Fibroblast of lung (primary cell): ENCODE measurements at regions not wholly inside any gene's neighbourhood (a gene's known extent, or its start where the extent isn't known, plus 50 kb on each side); places are given as distances from the start of the nearest gene placed in this dataset.

Experiments used
- DNase-seq, 2 donors: peaks; one replicate each; pipeline versions ENCODE4 v3.0.0 to v3.0.0-alpha.2; 2010; ENCODE audit warnings: low read depth in 2 of 2
- H2AFZ ChIP-seq: 2 replicates; pipeline ENCODE4 v1.5.1; 2012; ENCODE audit warnings: low read length, control low read depth, inconsistent platforms
- H3K27ac ChIP-seq: 2 replicates; pipeline ENCODE4 v1.5.1; 2011; ENCODE audit warnings: low read length, control low read depth; ENCODE audit not compliant: insufficient read depth
- H3K27me3 ChIP-seq: 2 replicates; pipeline ENCODE4 v1.5.1; 2011; ENCODE audit warnings: mild to moderate bottlenecking, low read length; ENCODE audit not compliant: control insufficient read depth, insufficient read depth
- H3K36me3 ChIP-seq: 2 replicates; pipeline ENCODE4 v1.5.1; 2011; ENCODE audit warnings: low read length; ENCODE audit not compliant: control insufficient read depth, insufficient read depth
- H3K4me1 ChIP-seq: 2 replicates; pipeline ENCODE4 v1.5.1; 2011; ENCODE audit warnings: low read length; ENCODE audit not compliant: control insufficient read depth, insufficient read depth; ENCODE audit errors: extremely low read depth
- H3K4me2 ChIP-seq: 2 replicates; pipeline ENCODE4 v1.5.1; 2011; ENCODE audit warnings: low read length, control low read depth; ENCODE audit not compliant: insufficient read depth; ENCODE audit errors: extremely low read depth
- H3K4me3 ChIP-seq, 4 experiments: fragments of 200-600 bp in 1 of 4; sonication (generic) in 1 of 4; replicated peaks in 1 of 4; 2 replicates each; pipeline ENCODE4 v1.5.1; 2011 to 2016; ENCODE audit warnings: low read length in 4 of 4, low read depth in 3 of 4, mild to moderate bottlenecking in 3 of 4, control low read depth in 2 of 4, inconsistent platforms in 1 of 4, mixed read lengths in 1 of 4; ENCODE audit not compliant: insufficient read depth in 1 of 4; ENCODE audit errors: control extremely low read depth in 1 of 4
- H3K79me2 ChIP-seq: 2 replicates; pipeline ENCODE4 v1.5.1; 2012; ENCODE audit warnings: mild to moderate bottlenecking, low read length, inconsistent platforms; ENCODE audit not compliant: control insufficient read depth, insufficient read depth
- H3K9ac ChIP-seq: 2 replicates; pipeline ENCODE4 v1.5.1; 2011; ENCODE audit warnings: mild to moderate bottlenecking, low read length, control low read depth; ENCODE audit not compliant: insufficient read depth
- H3K9me3 ChIP-seq: 2 replicates; pipeline ENCODE4 v1.5.1; 2012; ENCODE audit warnings: low read depth, low read length; ENCODE audit not compliant: control insufficient read depth, insufficient read depth
- H4K20me1 ChIP-seq: 2 replicates; pipeline ENCODE4 v1.5.1; 2011; ENCODE audit warnings: low read length; ENCODE audit not compliant: control insufficient read depth, insufficient read depth; ENCODE audit errors: extremely low read depth
- EZH2 ChIP-seq: IDR thresholded peaks from 2 replicates; pipeline ENCODE4 v1.5.1; 2012; ENCODE audit warnings: low read length, control low read depth, mild to moderate bottlenecking; ENCODE audit errors: missing control alignments
- TF ChIP-seq, protein P1 (sequence below), 2 donors: IDR thresholded peaks in 1 of 2; conservative IDR thresholded peaks in 1 of 2; 1 replicate in 1 of 2; 2 replicates in 1 of 2; pipeline ENCODE4 v1.5.1; 2011 to 2012; ENCODE audit warnings: low read length in 2 of 2, control low read depth in 1 of 2, inconsistent platforms in 1 of 2, low read depth in 1 of 2, mild to moderate bottlenecking in 1 of 2

DNA sequence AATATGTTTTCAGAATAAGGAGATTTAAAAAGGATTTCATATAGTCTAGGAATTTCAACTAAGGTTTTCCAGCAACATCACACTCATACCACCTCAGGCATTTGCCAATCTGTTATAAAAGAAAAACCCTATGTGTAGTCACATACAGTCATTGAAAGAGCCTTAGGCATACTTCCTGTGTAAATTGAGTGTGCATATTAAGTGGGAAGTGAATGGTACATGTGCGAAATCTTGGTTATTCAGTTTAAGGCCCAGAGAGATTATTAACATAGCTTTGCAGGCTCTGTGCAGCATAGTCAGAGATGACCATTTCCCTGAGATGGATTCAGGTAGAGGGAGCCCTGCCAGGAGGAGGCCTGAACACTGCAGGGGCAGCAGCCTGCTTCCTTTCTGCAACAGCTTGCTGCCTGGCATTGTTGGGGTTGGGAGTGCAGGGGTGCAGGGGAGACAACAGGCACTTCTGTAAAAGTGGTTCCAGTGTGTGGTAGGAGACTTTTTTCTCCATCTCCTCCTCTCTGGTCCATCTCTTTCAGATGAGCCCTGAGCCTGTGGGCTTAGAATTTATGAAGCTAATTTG lies 100.1 kb upstream of the OSR1 start:
- Histone ChIP-seq H3K36me3 (no peaks in the 10 kb centered on the region), H3K27me3 (peaks cover 3% of the 10 kb centered on the region), H3K9ac (no peak overlapping the region), H3K9me3 (no peaks in the 10 kb centered on the region), H2AFZ (no peak overlapping the region), H4K20me1 (no peaks in the 10 kb centered on the region), H3K4me1 (no peaks in the 10 kb centered on the region), H3K27ac (no peak overlapping the region), H3K79me2 (no peaks in the 10 kb centered on the region), H3K4me2 (no peak overlapping the region), H3K4me3 (no peak overlapping the region)
- TF ChIP-seq EZH2: no peak
- TF ChIP-seq, protein P1, sequence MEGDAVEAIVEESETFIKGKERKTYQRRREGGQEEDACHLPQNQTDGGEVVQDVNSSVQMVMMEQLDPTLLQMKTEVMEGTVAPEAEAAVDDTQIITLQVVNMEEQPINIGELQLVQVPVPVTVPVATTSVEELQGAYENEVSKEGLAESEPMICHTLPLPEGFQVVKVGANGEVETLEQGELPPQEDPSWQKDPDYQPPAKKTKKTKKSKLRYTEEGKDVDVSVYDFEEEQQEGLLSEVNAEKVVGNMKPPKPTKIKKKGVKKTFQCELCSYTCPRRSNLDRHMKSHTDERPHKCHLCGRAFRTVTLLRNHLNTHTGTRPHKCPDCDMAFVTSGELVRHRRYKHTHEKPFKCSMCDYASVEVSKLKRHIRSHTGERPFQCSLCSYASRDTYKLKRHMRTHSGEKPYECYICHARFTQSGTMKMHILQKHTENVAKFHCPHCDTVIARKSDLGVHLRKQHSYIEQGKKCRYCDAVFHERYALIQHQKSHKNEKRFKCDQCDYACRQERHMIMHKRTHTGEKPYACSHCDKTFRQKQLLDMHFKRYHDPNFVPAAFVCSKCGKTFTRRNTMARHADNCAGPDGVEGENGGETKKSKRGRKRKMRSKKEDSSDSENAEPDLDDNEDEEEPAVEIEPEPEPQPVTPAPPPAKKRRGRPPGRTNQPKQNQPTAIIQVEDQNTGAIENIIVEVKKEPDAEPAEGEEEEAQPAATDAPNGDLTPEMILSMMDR (conservative IDR thresholded peaks at IDR 0.05 in 1 of 2, IDR thresholded peaks at IDR 0.05 in 1 of 2; ENCODE audit: low read depth in 1 of 2, low read length in 2 of 2): no peak
- no peak for DNase-seq

DNA sequence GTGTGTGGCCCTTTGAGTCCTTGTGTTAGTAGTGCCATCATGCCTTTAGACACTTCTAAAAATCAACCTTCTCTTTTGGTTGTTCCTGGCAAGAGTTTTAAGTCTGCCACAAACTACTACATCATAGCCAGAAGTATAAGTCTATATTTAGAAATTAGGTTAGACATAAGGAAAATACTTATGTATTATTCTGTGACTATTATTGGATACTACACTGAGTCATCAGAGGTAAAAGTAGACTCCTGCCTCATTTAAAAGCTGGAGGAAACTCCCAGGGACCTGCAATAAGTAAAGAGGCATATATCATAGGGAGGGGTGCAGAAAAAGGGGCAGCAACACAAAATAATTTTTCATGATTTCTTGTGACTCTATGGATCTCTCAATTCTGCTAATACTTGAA lies 99.4 kb upstream of the OSR1 start:
- no peak overlapping the region for H3K9ac ChIP-seq
- TF ChIP-seq EZH2: no peak
- TF ChIP-seq, protein P1 (conservative IDR thresholded peaks at IDR 0.05 in 1 of 2, IDR thresholded peaks at IDR 0.05 in 1 of 2; ENCODE audit: low read depth in 1 of 2, low read length in 2 of 2): no peak
- no peak overlapping the region for H2AFZ ChIP-seq
- DNase-seq: no peak
- H3K4me1 ChIP-seq: no peaks in the 10 kb centered on the region
- no peaks in the 10 kb centered on the region for H3K27me3 ChIP-seq
- H3K36me3 ChIP-seq: no peaks in the 10 kb centered on the region
- H3K4me3 ChIP-seq: no peak overlapping the region
- H3K27ac ChIP-seq: no peak overlapping the region
- H3K4me2 ChIP-seq: no peak overlapping the region
- no peaks in the 10 kb centered on the region for H4K20me1 ChIP-seq
- H3K79me2 ChIP-seq: no peaks in the 10 kb centered on the region
- H3K9me3 ChIP-seq: no peaks in the 10 kb centered on the region

DNA sequence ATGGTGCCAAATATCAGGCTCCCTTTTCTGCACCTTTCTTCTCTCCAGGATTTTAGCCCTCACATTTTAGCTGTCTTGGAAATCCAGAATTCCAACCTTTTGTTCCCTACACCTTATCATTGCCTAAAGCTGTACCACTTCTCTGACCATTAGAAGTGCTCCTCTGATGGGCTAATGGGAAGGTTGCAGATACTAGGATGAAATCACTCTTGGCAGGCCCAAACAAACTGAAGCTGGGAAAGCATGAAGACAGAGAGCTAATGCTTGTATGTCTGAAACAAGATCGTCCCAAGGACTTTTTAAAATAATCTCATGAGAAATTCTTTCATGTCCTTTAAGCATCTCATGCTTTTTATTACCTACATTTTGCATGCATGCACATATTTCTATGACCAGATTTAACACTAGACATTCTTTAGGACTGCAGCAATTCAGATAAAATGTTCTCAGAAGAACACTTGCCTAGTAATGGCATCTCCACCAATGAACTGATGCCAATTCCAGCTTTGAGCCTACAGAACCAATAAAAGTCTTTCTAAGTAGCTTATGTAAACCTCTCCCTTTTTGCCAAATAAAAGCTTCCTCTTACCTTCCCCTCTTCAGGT lies 98.4 kb upstream of the OSR1 start:
- no peak overlapping the region for H3K27ac ChIP-seq
- H3K4me3 ChIP-seq: no peak overlapping the region
- no peak overlapping the region for H2AFZ ChIP-seq
- H3K27me3 ChIP-seq: no peaks in the 10 kb centered on the region
- no peak overlapping the region for H3K9ac ChIP-seq
- H3K79me2 ChIP-seq: no peaks in the 10 kb centered on the region
- no peaks in the 10 kb centered on the region for H3K4me1 ChIP-seq
- DNase-seq: no peak
- TF ChIP-seq, protein P1 (conservative IDR thresholded peaks at IDR 0.05 in 1 of 2, IDR thresholded peaks at IDR 0.05 in 1 of 2; ENCODE audit: low read depth in 1 of 2, low read length in 2 of 2): no peak
- TF ChIP-seq EZH2: no peak
- H3K36me3 ChIP-seq: no peaks in the 10 kb centered on the region
- no peak overlapping the region for H3K4me2 ChIP-seq
- H4K20me1 ChIP-seq: no peaks in the 10 kb centered on the region
- H3K9me3 ChIP-seq: no peaks in the 10 kb centered on the region
